PFSK-1 (cell line): ENCODE measurements at regions not wholly inside any gene's neighbourhood (a gene's known extent, or its start where the extent isn't known, plus 50 kb on each side); places are given as distances from the start of the nearest gene placed in this dataset.

Source experiments
- FOXP2 ChIP-seq: optimal IDR thresholded peaks from 2 replicates; pipeline ENCODE3; 2011; ENCODE audit warnings: borderline replicate concordance, control low read depth, inconsistent platforms; ENCODE audit not compliant: insufficient read depth; ENCODE audit errors: extremely low read length, extremely low read depth
- POLR2AphosphoS5 ChIP-seq: IDR thresholded peaks from 2 replicates; pipeline ENCODE4 v1.6.1; 2012; ENCODE audit warnings: low read depth, mild to moderate bottlenecking, control low read depth, low read length, moderate library complexity
- SIN3A ChIP-seq: IDR thresholded peaks from 2 replicates; pipeline ENCODE4 v1.6.1; 2012; ENCODE audit warnings: mild to moderate bottlenecking, low read length, moderate library complexity, borderline replicate concordance; ENCODE audit not compliant: insufficient read depth
- TAF1 ChIP-seq: IDR thresholded peaks from 2 replicates; pipeline ENCODE4 v1.6.1; 2012; ENCODE audit warnings: low read length, control low read depth, borderline replicate concordance; ENCODE audit not compliant: insufficient read depth
- TF ChIP-seq, protein P1 (sequence below), 2 experiments: IDR thresholded peaks; 2 replicates each; pipeline versions ENCODE4 v1.6.1 to v1.8.0; 2011 to 2012; ENCODE audit warnings: low read depth in 2 of 2, low read length in 2 of 2, control low read depth in 1 of 2, inconsistent platforms in 1 of 2, mild to moderate bottlenecking in 1 of 2, moderate library complexity in 1 of 2; ENCODE audit not compliant: insufficient read depth in 1 of 2

DNA sequence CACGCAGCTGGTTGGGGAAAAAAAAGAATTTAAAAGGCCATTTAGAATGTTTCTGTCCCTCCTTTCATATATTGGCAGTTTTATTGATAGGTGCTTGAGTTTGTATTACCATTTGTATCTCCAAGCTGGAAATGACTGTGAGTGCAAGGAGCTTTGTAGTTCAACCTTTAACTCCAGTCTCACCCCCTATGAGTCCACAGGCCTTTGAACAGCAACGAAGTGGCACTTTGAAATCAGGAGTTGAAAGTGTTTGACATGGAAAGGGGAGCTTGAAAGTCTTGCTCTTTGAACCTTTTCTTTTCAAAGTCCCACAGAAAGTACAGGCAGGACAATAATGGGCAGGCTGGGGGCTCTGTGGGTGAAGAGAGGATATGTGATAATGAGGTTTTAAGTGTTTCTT, 480.3 kb downstream of the RERGL start:
- no peak for TF ChIP-seq TAF1
- no peak for TF ChIP-seq POLR2AphosphoS5
- TF ChIP-seq, protein P1, sequence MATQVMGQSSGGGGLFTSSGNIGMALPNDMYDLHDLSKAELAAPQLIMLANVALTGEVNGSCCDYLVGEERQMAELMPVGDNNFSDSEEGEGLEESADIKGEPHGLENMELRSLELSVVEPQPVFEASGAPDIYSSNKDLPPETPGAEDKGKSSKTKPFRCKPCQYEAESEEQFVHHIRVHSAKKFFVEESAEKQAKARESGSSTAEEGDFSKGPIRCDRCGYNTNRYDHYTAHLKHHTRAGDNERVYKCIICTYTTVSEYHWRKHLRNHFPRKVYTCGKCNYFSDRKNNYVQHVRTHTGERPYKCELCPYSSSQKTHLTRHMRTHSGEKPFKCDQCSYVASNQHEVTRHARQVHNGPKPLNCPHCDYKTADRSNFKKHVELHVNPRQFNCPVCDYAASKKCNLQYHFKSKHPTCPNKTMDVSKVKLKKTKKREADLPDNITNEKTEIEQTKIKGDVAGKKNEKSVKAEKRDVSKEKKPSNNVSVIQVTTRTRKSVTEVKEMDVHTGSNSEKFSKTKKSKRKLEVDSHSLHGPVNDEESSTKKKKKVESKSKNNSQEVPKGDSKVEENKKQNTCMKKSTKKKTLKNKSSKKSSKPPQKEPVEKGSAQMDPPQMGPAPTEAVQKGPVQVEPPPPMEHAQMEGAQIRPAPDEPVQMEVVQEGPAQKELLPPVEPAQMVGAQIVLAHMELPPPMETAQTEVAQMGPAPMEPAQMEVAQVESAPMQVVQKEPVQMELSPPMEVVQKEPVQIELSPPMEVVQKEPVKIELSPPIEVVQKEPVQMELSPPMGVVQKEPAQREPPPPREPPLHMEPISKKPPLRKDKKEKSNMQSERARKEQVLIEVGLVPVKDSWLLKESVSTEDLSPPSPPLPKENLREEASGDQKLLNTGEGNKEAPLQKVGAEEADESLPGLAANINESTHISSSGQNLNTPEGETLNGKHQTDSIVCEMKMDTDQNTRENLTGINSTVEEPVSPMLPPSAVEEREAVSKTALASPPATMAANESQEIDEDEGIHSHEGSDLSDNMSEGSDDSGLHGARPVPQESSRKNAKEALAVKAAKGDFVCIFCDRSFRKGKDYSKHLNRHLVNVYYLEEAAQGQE (IDR thresholded peaks at IDR 0.05; ENCODE audit: insufficient read depth in 1 of 2, low read depth in 2 of 2, low read length in 2 of 2), result no peak
- no peak for TF ChIP-seq SIN3A
- TF ChIP-seq FOXP2, result no peak

DNA sequence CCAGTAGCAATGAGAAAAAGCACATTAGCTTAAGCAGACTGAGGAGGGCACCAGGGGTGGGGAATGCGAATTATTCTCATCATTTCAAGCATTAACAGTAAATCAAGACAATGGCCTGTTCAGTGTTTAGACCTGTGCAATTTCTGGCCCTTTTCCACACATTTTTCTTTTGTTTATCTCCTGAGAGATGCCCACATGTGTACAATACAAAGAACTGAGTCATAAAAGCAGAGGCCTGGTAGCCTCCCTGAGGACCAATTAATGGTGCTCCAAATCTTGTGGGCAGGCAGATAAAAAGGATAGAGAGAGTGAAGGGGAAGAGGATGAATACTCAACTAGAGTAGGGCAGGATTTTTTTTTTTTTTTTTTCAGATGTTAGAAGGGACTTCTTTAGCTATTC, 480.8 kb downstream of the RERGL start:
- TF ChIP-seq POLR2AphosphoS5, result no peak
- TF ChIP-seq TAF1, result no peak
- TF ChIP-seq, protein P1 (IDR thresholded peaks at IDR 0.05; ENCODE audit: insufficient read depth in 1 of 2, low read depth in 2 of 2, low read length in 2 of 2), result no peak
- no peak for TF ChIP-seq SIN3A
- TF ChIP-seq FOXP2, result no peak

DNA sequence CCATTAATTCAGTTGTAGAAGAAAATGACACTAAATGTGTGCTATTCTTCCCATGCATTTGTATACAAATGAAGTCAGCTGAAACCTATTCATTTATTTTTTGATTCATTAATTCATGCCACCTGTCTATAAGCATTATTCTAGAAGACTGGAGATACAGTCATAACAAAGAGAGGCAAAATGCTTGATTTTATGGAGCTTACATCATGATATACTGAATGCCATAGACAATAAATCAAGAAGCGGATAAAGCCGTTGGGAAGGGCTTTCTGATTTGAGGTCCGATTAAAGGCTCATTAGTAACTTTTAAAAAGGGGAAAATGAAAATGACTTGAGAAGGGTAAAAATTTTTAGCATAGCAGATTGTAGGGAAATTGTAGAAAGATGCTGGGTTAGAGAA, 494.9 kb downstream of the RERGL start:
- TF ChIP-seq FOXP2, result no peak
- no peak for TF ChIP-seq SIN3A
- TF ChIP-seq TAF1, result no peak
- TF ChIP-seq, protein P1 (IDR thresholded peaks at IDR 0.05; ENCODE audit: insufficient read depth in 1 of 2, low read depth in 2 of 2, low read length in 2 of 2), result no peak
- TF ChIP-seq POLR2AphosphoS5, result no peak

DNA sequence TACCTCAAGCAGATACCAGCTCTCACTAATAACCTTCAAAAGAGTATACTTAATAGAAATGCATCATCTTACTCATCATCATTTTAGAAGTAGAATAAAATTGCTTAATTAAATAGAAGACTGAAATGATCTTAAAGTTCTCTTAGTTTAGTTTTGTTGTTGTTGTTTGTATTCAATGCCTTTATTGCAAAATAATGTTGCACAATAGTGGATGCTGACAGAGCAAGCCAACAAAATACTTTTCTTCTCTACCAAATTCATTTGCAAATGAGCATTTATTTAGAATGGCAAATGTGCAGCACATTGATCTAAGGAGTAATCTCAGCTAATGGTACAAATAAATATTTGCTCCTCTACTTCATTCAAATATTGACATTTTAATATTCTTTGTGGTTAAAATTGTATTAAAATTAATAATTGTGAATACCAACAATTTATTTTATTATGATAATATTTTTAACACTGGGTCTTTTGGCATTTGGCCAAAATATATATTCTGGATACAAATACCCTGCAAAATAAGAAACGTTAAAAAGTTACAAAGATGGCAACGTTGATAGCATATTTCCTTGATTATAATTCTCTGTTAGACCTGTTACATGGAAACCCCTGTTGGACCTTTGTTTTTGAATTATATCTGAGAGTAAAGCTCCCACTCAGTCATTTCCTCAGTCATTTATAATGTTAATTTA, 496.1 kb downstream of the RERGL start:
- TF ChIP-seq FOXP2, result no peak
- no peak for TF ChIP-seq SIN3A
- TF ChIP-seq, protein P1 (IDR thresholded peaks at IDR 0.05; ENCODE audit: insufficient read depth in 1 of 2, low read depth in 2 of 2, low read length in 2 of 2), result no peak
- no peak for TF ChIP-seq TAF1
- no peak for TF ChIP-seq POLR2AphosphoS5

DNA sequence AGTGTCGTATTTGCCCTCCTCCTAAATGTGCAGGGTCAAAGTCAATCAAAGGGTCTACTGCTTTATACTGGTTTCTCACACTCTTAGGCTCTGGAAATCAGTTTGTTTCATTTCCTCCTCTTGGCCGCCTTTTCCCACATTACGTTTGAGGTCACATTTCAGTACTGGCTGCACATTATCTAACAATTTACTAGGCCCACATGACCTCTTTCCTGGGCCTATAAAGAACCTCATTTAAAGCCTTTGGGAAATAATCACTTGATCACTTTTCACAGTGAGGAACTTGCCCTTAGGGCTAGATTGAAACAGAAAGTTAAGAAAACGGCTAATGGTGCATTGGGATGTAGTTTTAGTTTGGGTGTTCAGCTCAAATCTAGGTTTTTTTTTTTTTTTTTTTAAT, 497.5 kb downstream of the RERGL start:
- TF ChIP-seq SIN3A (no peak), TAF1 (no peak), FOXP2 (no peak), POLR2AphosphoS5 (no peak)
- TF ChIP-seq, protein P1 (IDR thresholded peaks at IDR 0.05; ENCODE audit: insufficient read depth in 1 of 2, low read depth in 2 of 2, low read length in 2 of 2), result no peak
